Naive B cell (primary cell): ENCODE measurements at regions not wholly inside any gene's neighbourhood (a gene's known extent, or its start where the extent isn't known, plus 50 kb on each side); places are given as distances from the start of the nearest gene placed in this dataset.
A peak's percentile ranks its signal among the peaks of the same experiment; 100 is the strongest.

Source experiments
- ATAC-seq, 2 donors: fragments of 150-1000 bp; cut with Tn5 transposase; 2 replicates each; pipeline ENCODE4 v1.10.0; 2021; ENCODE audit warnings: low read depth in 2 of 2, mild to moderate bottlenecking in 2 of 2, moderate library complexity in 2 of 2
- DNase-seq: peaks from one replicate; pipeline ENCODE4 v3.0.0; 2022
- H3K27ac Mint-ChIP-seq, 6 donors: one replicate each; pipeline ENCODE4 v1.8.0; 2020 to 2022; ENCODE audit warnings: mild to moderate bottlenecking in 6 of 6, mixed read lengths in 6 of 6, moderate library complexity in 5 of 6, inconsistent platforms in 2 of 6
- H3K27me3 Mint-ChIP-seq, 3 donors: one replicate each; pipeline ENCODE4 v1.8.0; 2021 to 2022; ENCODE audit warnings: mixed read lengths in 3 of 3, mild to moderate bottlenecking in 1 of 3
- H3K36me3 Mint-ChIP-seq, 2 donors: one replicate each; pipeline ENCODE4 v1.8.0; 2020 to 2022; ENCODE audit warnings: mixed read lengths in 2 of 2, inconsistent platforms in 1 of 2, mild to moderate bottlenecking in 1 of 2
- H3K4me1 Mint-ChIP-seq, 3 donors: one replicate each; pipeline ENCODE4 v1.8.0; 2020 to 2022; ENCODE audit warnings: mixed read lengths in 3 of 3, inconsistent platforms in 1 of 3, mild to moderate bottlenecking in 1 of 3, moderate library complexity in 1 of 3
- H3K4me3 Mint-ChIP-seq, 8 donors: one replicate each; pipeline ENCODE4 v1.8.0; 2020 to 2022; ENCODE audit warnings: mild to moderate bottlenecking in 8 of 8, mixed read lengths in 8 of 8, moderate library complexity in 8 of 8, inconsistent platforms in 2 of 8
- H3K9me3 Mint-ChIP-seq, 7 donors: one replicate each; pipeline ENCODE4 v1.8.0; 2020 to 2022; ENCODE audit warnings: mixed read lengths in 7 of 7, mild to moderate bottlenecking in 5 of 7, inconsistent platforms in 2 of 7, moderate library complexity in 1 of 7

DNA sequence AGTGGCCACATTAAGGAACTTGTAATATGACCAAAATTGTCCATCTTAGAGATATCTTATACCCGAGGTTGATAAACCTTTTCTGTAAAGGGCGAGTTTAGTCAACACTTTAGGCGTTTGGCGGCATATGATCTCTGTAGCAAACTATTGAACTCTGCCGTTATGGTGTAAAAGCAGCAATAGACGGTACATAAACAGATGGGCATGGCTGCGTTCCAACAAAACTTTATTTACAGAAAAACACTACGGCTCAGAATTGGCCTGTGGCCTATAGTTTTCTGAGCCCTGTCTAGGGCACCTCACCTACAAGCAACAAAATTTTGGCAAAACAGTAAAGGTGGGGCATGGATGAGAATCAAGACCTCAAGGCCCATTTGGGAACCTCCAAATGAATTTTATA lies 121.9 kb upstream of the HAAO start:
- ATAC-seq (no peak), DNase-seq (no peak)
- Mint-ChIP-seq H3K4me3 (no peak overlapping the region), H3K9me3 (no peaks in the 10 kb centered on the region), H3K27ac (no peak overlapping the region), H3K4me1 (peaks cover 4 to 6% (median 5%) of the 10 kb centered on the region in 3 donors), H3K27me3 (peaks cover 0 to 5% (median 3%) of the 10 kb centered on the region in 3 donors), H3K36me3 (peaks cover 0 to 5% of the 10 kb centered on the region in 2 donors)

DNA sequence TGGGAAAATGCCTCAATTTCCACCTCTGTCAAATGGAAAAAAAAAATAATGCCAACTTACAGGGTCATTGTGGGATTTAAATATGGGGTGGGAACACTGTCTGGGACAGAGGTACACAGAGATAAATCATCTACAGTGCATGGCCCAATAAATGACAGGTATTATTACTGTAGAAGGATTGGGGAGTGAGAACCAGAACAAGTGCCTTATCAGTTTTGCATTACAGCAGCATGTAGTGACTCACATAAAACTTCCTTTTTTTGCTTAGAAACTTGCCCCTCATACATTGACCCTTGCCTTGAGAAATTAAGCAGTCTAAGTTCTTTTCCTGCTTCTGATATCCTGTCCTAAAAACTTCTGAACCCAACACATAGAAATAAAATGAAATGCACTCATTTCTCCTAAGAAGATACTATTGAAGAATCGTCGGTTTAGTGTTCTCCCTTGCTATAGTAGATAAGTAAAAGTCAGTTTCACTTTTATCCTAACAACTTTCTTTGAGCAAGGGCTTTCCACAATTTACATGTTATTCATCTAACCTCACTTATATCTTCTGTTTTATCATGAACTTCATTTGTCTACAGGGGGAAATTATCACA lies 121.0 kb upstream of the HAAO start:
- ATAC-seq (no peak), DNase-seq (no peak)
- Mint-ChIP-seq H3K4me1 (peaks cover 4 to 10% (median 6%) of the 10 kb centered on the region in 3 donors), H3K9me3 (no peaks in the 10 kb centered on the region), H3K4me3 (no peak overlapping the region), H3K27me3 (peaks cover 0 to 5% (median 3%) of the 10 kb centered on the region in 3 donors), H3K27ac (peak overlapping the region in 1 of 6 donors; percentile 20), H3K36me3 (peaks cover 0 to 5% of the 10 kb centered on the region in 2 donors)

DNA sequence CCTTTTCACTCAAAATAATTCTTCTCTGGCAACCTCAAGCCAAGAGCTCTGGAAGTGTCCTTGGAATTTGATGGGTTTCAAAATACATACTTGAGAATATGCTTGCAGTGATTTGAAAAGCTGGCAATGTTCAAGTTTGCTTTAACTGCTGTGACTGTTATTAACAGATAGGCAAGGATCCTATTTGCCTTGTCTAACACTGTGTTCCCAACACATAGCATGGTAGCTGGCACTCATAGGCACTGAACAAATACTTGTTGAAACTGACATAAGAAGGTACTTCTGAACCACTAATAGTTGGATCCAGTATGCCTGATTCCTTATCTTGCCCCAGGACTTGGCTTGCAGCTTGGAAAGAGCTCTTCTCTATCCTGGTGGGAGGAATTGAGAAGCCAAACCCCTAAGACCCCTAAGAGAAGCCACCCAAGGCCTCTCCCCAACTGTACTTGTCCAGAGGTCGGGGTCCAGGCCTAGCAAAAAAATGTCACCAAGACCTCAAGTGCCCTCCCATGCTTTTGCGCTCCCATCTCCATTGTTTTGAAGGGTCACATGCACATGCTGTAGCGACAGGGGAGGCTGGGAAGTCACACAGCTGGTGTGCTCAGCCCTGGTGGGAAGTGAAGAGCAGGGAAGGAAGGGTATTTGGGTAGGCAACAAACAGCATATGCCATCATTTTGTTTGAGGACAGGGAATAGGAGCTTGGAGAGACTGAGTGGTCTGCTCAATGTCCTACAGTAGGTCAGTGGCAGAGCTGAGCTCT lies 118.4 kb upstream of the HAAO start:
- DNase-seq (no peak), ATAC-seq (no peak)
- peaks cover 8 to 20% (median 12%) of the 10 kb centered on the region in 3 donors for H3K4me1 Mint-ChIP-seq
- H3K27ac Mint-ChIP-seq = no peak overlapping the region
- no peak overlapping the region for H3K4me3 Mint-ChIP-seq
- peaks cover 0 to 5% of the 10 kb centered on the region in 2 donors for H3K36me3 Mint-ChIP-seq
- H3K9me3 Mint-ChIP-seq = no peaks in the 10 kb centered on the region
- peaks cover 13 to 17% (median 14%) of the 10 kb centered on the region in 3 donors for H3K27me3 Mint-ChIP-seq

DNA sequence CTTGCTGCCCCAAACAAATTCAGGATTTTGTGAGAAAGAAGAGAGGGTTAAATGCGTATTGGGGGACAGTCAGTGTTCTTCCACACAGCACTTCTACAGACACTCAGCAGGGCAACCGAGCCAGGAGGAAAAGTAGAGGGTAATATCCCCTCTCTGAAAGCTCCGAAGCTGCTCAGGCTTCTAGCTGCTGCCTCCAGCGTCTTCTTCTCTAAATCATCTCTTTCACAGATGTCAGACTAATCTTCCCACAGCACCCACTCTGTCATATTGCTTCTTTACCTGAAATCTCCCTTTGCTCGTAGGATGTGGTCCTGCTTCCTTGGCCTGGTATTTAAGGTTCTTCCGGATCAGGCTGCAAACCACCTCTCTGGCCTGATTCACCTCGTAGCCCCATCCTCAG lies 117.6 kb upstream of the HAAO start:
- ATAC-seq (no peak), DNase-seq (no peak)
- Mint-ChIP-seq H3K9me3 (no peaks in the 10 kb centered on the region), H3K36me3 (peaks cover 0 to 5% of the 10 kb centered on the region in 2 donors), H3K27me3 (peaks cover 17 to 25% (median 22%) of the 10 kb centered on the region in 3 donors), H3K4me3 (no peak overlapping the region), H3K27ac (no peak overlapping the region), H3K4me1 (peaks cover 8 to 24% (median 12%) of the 10 kb centered on the region in 3 donors)

DNA sequence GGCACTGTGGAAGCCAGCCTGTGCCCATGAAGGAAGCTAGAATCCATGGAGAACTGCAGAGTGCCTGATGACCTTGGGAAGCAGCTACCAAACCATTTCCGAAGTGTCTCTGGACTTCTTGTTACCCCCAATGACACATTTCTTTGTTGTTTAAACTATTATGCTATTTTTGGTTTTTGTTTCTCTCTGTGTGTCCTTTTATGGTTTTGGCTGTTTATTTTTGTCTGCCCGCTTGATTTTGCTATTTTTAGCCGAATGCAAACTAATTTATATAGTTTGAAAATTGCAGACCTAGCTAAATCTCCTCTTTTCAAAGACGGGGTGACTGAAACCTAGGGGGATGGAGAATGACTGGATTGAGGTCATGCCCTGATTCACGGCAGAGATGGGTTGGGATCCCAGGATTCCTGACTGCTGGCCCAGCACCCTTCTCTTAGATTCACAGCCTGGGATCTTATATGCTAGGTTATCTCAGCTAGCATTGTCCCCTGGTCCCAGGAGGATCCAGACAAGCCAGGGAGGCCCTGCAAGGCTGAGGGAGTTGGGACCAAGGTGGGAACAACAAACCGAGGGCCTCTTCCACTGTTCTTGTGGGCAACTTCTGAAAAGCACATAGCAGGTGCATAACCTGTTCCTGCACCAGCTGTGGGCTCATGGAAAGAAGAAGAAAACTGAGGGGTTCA lies 116.3 kb upstream of the HAAO start:
- DNase-seq (no peak), ATAC-seq (no peak)
- peaks cover 17 to 32% (median 29%) of the 10 kb centered on the region in 3 donors for H3K27me3 Mint-ChIP-seq
- H3K27ac Mint-ChIP-seq = peak overlapping the region in 1 of 6 donors; percentile 28
- H3K36me3 Mint-ChIP-seq = peaks cover 0 to 5% of the 10 kb centered on the region in 2 donors
- H3K9me3 Mint-ChIP-seq = no peaks in the 10 kb centered on the region
- peaks cover 8 to 24% (median 12%) of the 10 kb centered on the region in 3 donors for H3K4me1 Mint-ChIP-seq
- H3K4me3 Mint-ChIP-seq = no peak overlapping the region

DNA sequence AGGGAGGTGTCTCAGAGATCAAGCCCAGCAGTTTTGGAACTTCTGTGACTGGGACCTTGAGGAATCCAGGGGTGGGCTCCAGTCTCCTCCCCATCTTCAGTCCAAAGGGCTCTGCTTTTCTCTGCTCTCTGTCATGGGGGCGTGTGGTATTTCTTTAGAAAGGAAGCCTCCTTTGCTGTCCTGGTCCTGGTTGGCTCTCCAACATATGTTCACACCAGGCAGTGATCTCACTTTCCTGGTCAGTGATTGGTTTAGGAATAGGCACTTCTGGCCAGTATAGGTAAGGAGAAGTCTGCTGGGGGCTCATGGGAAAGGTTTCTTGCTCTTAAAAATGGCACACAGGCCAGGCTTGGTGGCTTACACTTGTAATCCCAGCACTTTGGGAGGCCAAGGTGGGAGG lies 115.5 kb upstream of the HAAO start:
- peaks cover 0 to 5% of the 10 kb centered on the region in 2 donors for H3K36me3 Mint-ChIP-seq
- ATAC-seq (no peak), DNase-seq (no peak)
- H3K9me3 Mint-ChIP-seq = no peaks in the 10 kb centered on the region
- H3K27me3 Mint-ChIP-seq = peaks cover 17 to 38% (median 35%) of the 10 kb centered on the region in 3 donors
- H3K4me3 Mint-ChIP-seq = peak overlapping the region in 1 of 8 donors; percentile 9
- H3K27ac Mint-ChIP-seq = no peak overlapping the region
- H3K4me1 Mint-ChIP-seq = peaks cover 4 to 19% (median 7%) of the 10 kb centered on the region in 3 donors

DNA sequence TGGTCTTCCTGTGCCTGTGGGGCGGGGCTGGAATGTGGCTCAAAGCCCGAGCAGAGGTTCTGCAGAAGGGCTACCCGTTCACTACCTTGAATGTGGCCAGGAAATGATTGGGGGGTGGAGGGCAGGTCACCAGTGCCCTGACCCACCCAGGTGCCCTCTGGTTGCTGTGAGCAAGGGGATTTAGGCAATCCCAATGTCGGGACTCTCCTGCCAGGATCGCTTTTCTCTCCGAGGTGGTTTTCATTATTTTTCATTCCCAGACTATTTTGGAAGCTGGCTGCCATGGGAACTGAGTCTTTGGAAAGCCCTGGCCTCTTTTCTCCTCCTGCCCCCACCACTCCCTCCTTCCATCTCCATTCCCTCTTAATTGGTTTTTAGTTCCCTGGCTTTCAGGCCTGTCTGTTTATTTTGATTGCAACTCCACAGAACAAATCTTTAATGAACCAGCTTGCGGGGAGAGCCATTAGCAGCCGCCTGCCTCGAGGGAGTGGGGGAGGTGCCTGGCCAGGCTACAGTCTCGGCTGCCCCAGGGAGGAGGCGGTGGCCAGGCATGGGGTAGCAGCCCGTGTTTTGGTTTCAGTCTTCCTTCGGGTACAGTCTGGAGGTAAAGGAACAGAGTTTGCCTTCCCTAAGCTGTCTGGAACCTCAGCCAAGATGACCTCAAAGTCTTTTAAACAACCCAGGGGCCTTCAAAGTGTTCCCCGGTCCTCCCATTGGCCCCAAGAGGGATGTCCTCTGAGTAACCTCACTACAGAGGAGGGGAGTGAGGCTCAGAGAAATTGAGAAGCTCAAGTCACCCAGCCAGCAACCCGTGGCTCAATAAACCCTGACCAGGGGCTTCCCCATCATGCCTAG lies 114.4 kb upstream of the HAAO start:
- Mint-ChIP-seq H3K4me3 (peak overlapping the region in 1 of 8 donors; percentile 29), H3K27ac (peak overlapping the region in 1 of 6 donors; percentile 24), H3K4me1 (peaks cover 4 to 19% (median 7%) of the 10 kb centered on the region in 3 donors), H3K9me3 (no peaks in the 10 kb centered on the region), H3K27me3 (peaks cover 17 to 38% (median 35%) of the 10 kb centered on the region in 3 donors), H3K36me3 (peaks cover 0 to 5% of the 10 kb centered on the region in 2 donors)
- DNase-seq = no peak
- no peak for ATAC-seq

DNA sequence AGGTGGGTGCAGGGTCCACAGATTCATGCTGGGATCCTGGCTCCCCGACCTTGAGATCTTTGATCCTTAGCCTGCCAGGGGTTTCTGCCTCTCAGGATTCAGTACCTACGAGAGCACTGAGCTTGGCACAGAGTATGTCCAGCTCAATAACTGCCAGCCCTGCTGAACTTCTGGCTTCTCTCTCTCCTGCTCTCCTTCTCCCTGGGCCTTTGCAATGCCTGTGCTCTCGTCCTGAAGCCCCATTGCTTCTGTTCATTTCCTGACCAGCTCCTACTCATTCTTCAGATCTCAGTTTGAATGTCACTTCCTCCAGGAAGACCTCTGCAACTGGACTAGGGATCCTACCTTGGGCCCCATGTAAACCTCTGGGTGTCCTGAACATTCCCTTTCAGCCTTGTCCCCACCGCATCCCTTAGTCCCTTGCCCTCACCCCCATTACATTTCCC lies 113.8 kb upstream of the HAAO start:
- Mint-ChIP-seq H3K36me3 (peaks cover 0 to 5% of the 10 kb centered on the region in 2 donors), H3K4me3 (peak overlapping the region in 1 of 8 donors; percentile 33), H3K4me1 (peaks cover 4 to 19% (median 7%) of the 10 kb centered on the region in 3 donors), H3K27ac (no peak overlapping the region), H3K9me3 (no peaks in the 10 kb centered on the region), H3K27me3 (peaks cover 17 to 38% (median 35%) of the 10 kb centered on the region in 3 donors)
- ATAC-seq (no peak), DNase-seq (no peak)

DNA sequence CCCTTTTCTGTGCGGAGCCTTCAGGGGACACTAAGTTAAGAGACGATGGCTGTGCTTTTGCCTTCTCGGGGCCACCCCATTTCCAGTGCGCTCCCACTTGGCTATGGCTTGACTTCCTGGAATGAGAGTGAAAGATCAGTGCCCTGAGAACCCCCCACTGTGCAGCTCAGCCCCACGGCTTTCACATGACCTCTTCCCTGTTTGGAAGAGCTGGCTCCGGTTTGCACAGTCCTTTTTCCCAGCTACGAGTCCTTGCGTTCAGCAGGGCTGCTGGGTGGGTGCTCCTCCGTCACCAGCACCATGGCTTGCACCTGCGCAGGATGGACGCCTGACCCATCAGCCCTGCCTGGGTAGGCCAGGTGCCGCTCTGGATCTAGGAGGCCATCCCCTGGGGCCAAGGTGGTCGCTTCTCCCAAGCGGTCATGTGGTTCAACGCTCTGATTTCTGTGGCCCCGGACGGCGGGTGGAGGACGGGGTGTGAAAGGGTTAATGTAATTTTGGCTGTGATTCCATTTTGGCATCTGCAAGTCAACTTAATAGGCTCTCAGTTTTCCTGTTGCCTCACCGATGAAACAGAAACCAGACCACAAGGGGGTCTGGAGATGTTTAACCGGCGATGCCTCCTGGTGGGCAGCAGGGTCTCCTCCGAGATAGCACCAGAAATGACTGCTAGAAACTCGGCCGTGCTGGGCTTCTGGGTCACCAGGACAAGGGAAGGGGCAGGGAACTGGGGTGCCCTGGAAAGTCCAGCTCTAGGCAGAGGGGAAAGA lies 113.1 kb upstream of the HAAO start:
- Mint-ChIP-seq H3K27me3 (peaks cover 17 to 38% (median 35%) of the 10 kb centered on the region in 3 donors), H3K9me3 (no peaks in the 10 kb centered on the region), H3K36me3 (peaks cover 0 to 5% of the 10 kb centered on the region in 2 donors), H3K4me3 (peak overlapping the region in 1 of 8 donors; percentile 33), H3K27ac (no peak overlapping the region), H3K4me1 (peaks cover 4 to 19% (median 7%) of the 10 kb centered on the region in 3 donors)
- DNase-seq = no peak
- no peak for ATAC-seq

DNA sequence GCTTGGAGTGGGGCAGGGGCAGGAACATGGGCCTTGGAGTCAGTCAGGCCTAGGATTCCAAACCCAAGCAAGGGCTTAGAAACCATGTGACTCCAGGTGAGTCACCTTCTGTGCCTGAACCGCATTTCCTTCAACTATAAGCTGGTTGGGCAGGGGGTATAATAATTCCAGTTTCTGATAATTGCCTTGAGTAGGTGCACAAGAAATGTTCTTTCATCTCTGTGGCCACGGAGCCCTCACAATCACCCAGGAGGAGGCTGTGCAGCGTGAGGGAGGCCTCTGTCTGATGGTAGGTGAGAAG lies 112.1 kb upstream of the HAAO start:
- no peak for DNase-seq
- H3K4me3 Mint-ChIP-seq = peak overlapping the region in 1 of 8 donors; percentile 64
- H3K27me3 Mint-ChIP-seq = peaks cover 13 to 38% (median 35%) of the 10 kb centered on the region in 3 donors
- H3K27ac Mint-ChIP-seq = no peak overlapping the region
- no peaks in the 10 kb centered on the region for H3K36me3 Mint-ChIP-seq
- no peaks in the 10 kb centered on the region for H3K9me3 Mint-ChIP-seq
- H3K4me1 Mint-ChIP-seq = peaks cover 4 to 19% (median 7%) of the 10 kb centered on the region in 3 donors
- ATAC-seq = no peak

DNA sequence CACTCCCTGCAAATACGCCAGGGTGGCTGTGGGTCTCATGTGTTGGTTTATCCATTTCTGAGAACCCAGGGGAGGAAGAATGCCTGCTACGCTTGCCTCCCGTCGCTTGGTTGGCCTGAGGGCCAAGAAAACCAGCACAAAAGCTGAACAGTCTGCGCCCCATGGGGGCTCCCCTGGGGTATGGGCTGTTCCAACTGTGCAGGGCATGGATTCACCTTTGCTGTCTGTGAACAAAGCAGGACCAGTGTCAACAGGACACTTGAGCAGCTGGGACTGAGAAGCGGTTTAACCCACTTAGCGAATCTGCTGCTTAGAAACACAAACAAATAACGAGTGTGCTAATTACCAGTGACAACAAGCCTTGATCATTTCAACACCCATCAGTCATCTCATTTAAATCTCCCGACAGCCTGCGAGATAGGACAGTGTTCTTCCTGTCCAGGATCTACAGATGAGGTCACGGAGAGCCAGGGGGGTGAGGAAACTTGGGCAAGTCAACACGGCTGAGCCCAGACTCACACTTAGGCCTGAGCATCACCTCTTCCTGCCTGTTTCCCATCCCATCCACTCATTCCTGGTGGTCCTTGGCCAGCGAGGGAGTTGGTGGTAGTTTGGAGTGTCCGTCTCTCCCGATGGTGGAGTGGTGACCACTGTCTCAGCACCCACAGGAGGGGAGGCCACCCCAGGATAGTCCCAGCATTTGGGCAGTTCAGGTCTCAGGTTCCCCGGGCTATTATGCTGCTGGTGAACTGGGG lies 111.6 kb upstream of the HAAO start:
- Mint-ChIP-seq H3K27ac (no peak overlapping the region), H3K9me3 (no peaks in the 10 kb centered on the region), H3K36me3 (no peaks in the 10 kb centered on the region), H3K4me1 (peaks cover 4 to 19% (median 7%) of the 10 kb centered on the region in 3 donors), H3K4me3 (no peak overlapping the region), H3K27me3 (peaks cover 13 to 38% (median 35%) of the 10 kb centered on the region in 3 donors)
- DNase-seq (no peak), ATAC-seq (no peak)
